H1 (cell line): ENCODE measurements at regions not wholly inside any gene's neighbourhood (a gene's known extent, or its start where the extent isn't known, plus 50 kb on each side); places are given as distances from the start of the nearest gene placed in this dataset.

Experiments used
- CTCF ChIA-PET: fragments of 300-600 bp; sonication (Branson Sonifier 250); formaldehyde crosslinking; loops from one replicate; lab custom pipeline; 2021; ENCODE audit not compliant: partially characterized antibody; lab: Charles Lee
- POLR2A ChIA-PET: fragments of 300-600 bp; sonication (Branson Sonifier 250); formaldehyde crosslinking; loops from one replicate; lab custom pipeline; 2021; ENCODE audit warnings: inconsistent platforms; ENCODE audit not compliant: partially characterized antibody; lab: Charles Lee
- DNase-seq, 2 experiments: peaks; one replicate each; pipeline versions ENCODE4 v3.0.0 to v3.0.0-alpha.2; 2010 to 2022; ENCODE audit warnings: low spot score in 2 of 2, low read depth in 1 of 2, mixed read lengths in 1 of 2
- FAIRE-seq: peaks from 2 replicates; lab custom pipeline; 2011; peaks lifted over from hg19 to GRCh38; lab: Jason Lieb, UNC
- H2AFZ ChIP-seq: 2 replicates; pipeline ENCODE4 v1.8.1; 2012; ENCODE audit warnings: low read length, inconsistent platforms
- H2AK5ac ChIP-seq: 2 replicates; pipeline ENCODE4 v1.6.1; 2013; ENCODE audit warnings: low read depth, low read length
- H2BK120ac ChIP-seq: replicated peaks from 2 replicates; pipeline ENCODE3; 2013; ENCODE audit warnings: low read depth, low read length, inconsistent platforms
- H2BK12ac ChIP-seq: 2 replicates; pipeline ENCODE4 v1.6.1; 2013; ENCODE audit warnings: low read depth, low read length
- H2BK15ac ChIP-seq: 2 replicates; pipeline ENCODE4 v1.6.1; 2013; ENCODE audit warnings: low read length
- H2BK20ac ChIP-seq: 2 replicates; pipeline ENCODE4 v1.6.1; 2013; ENCODE audit warnings: low read length
- H2BK5ac ChIP-seq: 2 replicates; pipeline ENCODE4 v1.6.1; 2013; ENCODE audit warnings: low read depth, low read length
- H3K14ac ChIP-seq: 2 replicates; pipeline ENCODE4 v1.6.1; 2013; ENCODE audit warnings: inconsistent platforms; ENCODE audit not compliant: insufficient read length
- H3K18ac ChIP-seq: 2 replicates; pipeline ENCODE4 v1.6.1; 2013; ENCODE audit warnings: low read length; ENCODE audit errors: extremely low read depth
- H3K23ac ChIP-seq: 2 replicates; pipeline ENCODE4 v1.6.1; 2013; ENCODE audit warnings: inconsistent platforms; ENCODE audit not compliant: insufficient read length
- H3K23me2 ChIP-seq: 2 replicates; pipeline ENCODE4 v1.6.1; 2013; ENCODE audit warnings: low read depth, low read length
- H3K27ac ChIP-seq: 2 replicates; pipeline ENCODE4 v1.6.1; 2011; ENCODE audit warnings: low read depth, low read length, inconsistent platforms
- H3K27me3 ChIP-seq, 4 experiments: replicated peaks in 1 of 4; 1 replicate in 1 of 4; 2 replicates in 3 of 4; pipeline versions ENCODE4 v1.6.1 to v1.8.1; 2011 to 2013; ENCODE audit warnings: low read length in 3 of 4, mild to moderate bottlenecking in 3 of 4, inconsistent platforms in 2 of 4, mixed read lengths in 2 of 4, moderate library complexity in 1 of 4; ENCODE audit not compliant: control insufficient read depth in 3 of 4, insufficient read depth in 3 of 4; ENCODE audit errors: extremely low read depth in 1 of 4
- H3K36me3 ChIP-seq, 4 experiments: 2 replicates each; pipeline versions ENCODE4 v1.6.1 to v1.8.1; 2011 to 2013; ENCODE audit warnings: mild to moderate bottlenecking in 4 of 4, low read length in 3 of 4, moderate library complexity in 2 of 4, control low read depth in 1 of 4, inconsistent platforms in 1 of 4; ENCODE audit not compliant: insufficient read depth in 4 of 4, control insufficient read depth in 2 of 4
- H3K4ac ChIP-seq: replicated peaks from 2 replicates; pipeline ENCODE3; 2013; ENCODE audit warnings: low read length, low read depth, mixed read lengths, inconsistent platforms; ENCODE audit not compliant: insufficient read length
- H3K4me1 ChIP-seq, 4 experiments: replicated peaks in 1 of 4; 1 replicate in 1 of 4; 2 replicates in 3 of 4; pipeline versions ENCODE4 v1.6.1 to v1.8.1; 2011 to 2013; ENCODE audit warnings: low read length in 3 of 4, inconsistent platforms in 2 of 4, mixed read lengths in 1 of 4; ENCODE audit not compliant: insufficient read depth in 4 of 4, control insufficient read depth in 3 of 4
- H3K4me2 ChIP-seq, 2 experiments: 2 replicates each; pipeline versions ENCODE4 v1.6.1 to v1.8.1; 2011 to 2013; ENCODE audit warnings: low read depth in 2 of 2, low read length in 2 of 2, control low read depth in 1 of 2, inconsistent platforms in 1 of 2, mild to moderate bottlenecking in 1 of 2; ENCODE audit not compliant: insufficient read depth in 1 of 2
- H3K4me3 ChIP-seq, 4 experiments: fragments of 200-600, 300-600 bp in 1 of 4; sonication (generic), shearing (Covaris generic), sonication (Bioruptor Twin) in 1 of 4; 2 replicates each; pipeline versions ENCODE4 v1.5.1 to v1.8.1; 2011 to 2016; ENCODE audit warnings: low read length in 4 of 4, low read depth in 3 of 4, control low read depth in 2 of 4, inconsistent platforms in 2 of 4, mild to moderate bottlenecking in 2 of 4, mixed read lengths in 1 of 4, moderate library complexity in 1 of 4; ENCODE audit not compliant: insufficient read depth in 2 of 4; ENCODE audit errors: extremely low read depth in 1 of 4
- H3K56ac ChIP-seq: replicated peaks from 2 replicates; pipeline ENCODE3; 2013; ENCODE audit warnings: low read depth, mild to moderate bottlenecking, mixed read lengths, low read length, inconsistent platforms; ENCODE audit not compliant: insufficient read length
- H3K79me1 ChIP-seq: 2 replicates; pipeline ENCODE4 v1.6.1; 2013; ENCODE audit warnings: low read depth, low read length, control low read depth
- H3K79me2 ChIP-seq, 2 experiments: 2 replicates each; pipeline versions ENCODE4 v1.6.1 to v1.8.1; 2012 to 2013; ENCODE audit warnings: low read length in 2 of 2, mild to moderate bottlenecking in 2 of 2, inconsistent platforms in 1 of 2; ENCODE audit not compliant: insufficient read depth in 2 of 2, control insufficient read depth in 1 of 2
- H3K9ac ChIP-seq, 4 experiments: replicated peaks in 1 of 4; 1 replicate in 1 of 4; 2 replicates in 3 of 4; pipeline versions ENCODE4 v1.6.1 to v1.8.1; 2011 to 2013; ENCODE audit warnings: low read depth in 3 of 4, low read length in 3 of 4, control low read depth in 2 of 4, mild to moderate bottlenecking in 2 of 4, moderate library complexity in 2 of 4, inconsistent platforms in 1 of 4; ENCODE audit errors: extremely low read depth in 1 of 4
- H3K9me3 ChIP-seq, 2 experiments: 2 replicates each; pipeline versions ENCODE4 v1.6.1 to v1.8.1; 2012 to 2013; ENCODE audit warnings: mild to moderate bottlenecking in 2 of 2, moderate library complexity in 2 of 2, control low read depth in 1 of 2, inconsistent platforms in 1 of 2, low read depth in 1 of 2, low read length in 1 of 2, mixed read lengths in 1 of 2; ENCODE audit not compliant: insufficient read depth in 2 of 2
- H4K20me1 ChIP-seq, 2 experiments: replicated peaks in 1 of 2; 2 replicates each; pipeline versions ENCODE3 to v1.8.1; 2011 to 2013; ENCODE audit warnings: inconsistent platforms in 2 of 2, low read length in 2 of 2, mild to moderate bottlenecking in 1 of 2; ENCODE audit not compliant: insufficient read depth in 2 of 2, control insufficient read depth in 1 of 2
- H4K5ac ChIP-seq: 2 replicates; pipeline ENCODE4 v1.6.1; 2013; ENCODE audit warnings: low read length, low read depth, mixed read lengths, inconsistent platforms; ENCODE audit not compliant: insufficient read length
- H4K8ac ChIP-seq: 2 replicates; pipeline ENCODE4 v1.8.0; 2013; ENCODE audit warnings: mild to moderate bottlenecking, moderate library complexity, low read length, inconsistent platforms; ENCODE audit not compliant: insufficient read depth; ENCODE audit errors: extremely low read depth
- H4K91ac ChIP-seq: replicated peaks from 2 replicates; pipeline ENCODE3; 2013; ENCODE audit warnings: low read length, mixed read lengths, inconsistent platforms; ENCODE audit not compliant: insufficient read length
- CBX8 ChIP-seq: fragments of 300-800, 300-1000 bp; sonication (generic); IDR thresholded peaks from 2 replicates; pipeline ENCODE4 v1.7.1; 2016; ENCODE audit warnings: low read depth, low read length, borderline replicate concordance
- EZH2 ChIP-seq: fragments of 200-600 bp; sonication (generic); IDR thresholded peaks from 2 replicates; pipeline ENCODE4 v1.7.1; 2012; ENCODE audit warnings: low read depth, mild to moderate bottlenecking, moderate library complexity, low read length, inconsistent platforms; ENCODE audit not compliant: severe bottlenecking
- RAD21 ChIP-seq, 2 experiments: IDR thresholded peaks in 1 of 2; conservative IDR thresholded peaks in 1 of 2; 2 replicates each; pipeline ENCODE4 v1.6.1; 2011; ENCODE audit warnings: low read depth in 2 of 2, low read length in 2 of 2, improper control_type of control experiment in 1 of 2, inconsistent platforms in 1 of 2, mild to moderate bottlenecking in 1 of 2, moderate library complexity in 1 of 2

GRCh38 chr1:82710091-82710490 is 909.4 kb downstream of the ADGRL2 start:
- no peak overlapping the region for H3K23ac ChIP-seq
- no peaks in the 10 kb centered on the region for H3K36me3 ChIP-seq
- no peak overlapping the region for H3K9ac ChIP-seq
- no peak overlapping the region for H4K8ac ChIP-seq
- DNase-seq (no peak), FAIRE-seq (no peak)
- no peaks in the 10 kb centered on the region for H3K9me3 ChIP-seq
- no peak overlapping the region for H2AK5ac ChIP-seq
- H3K4me1 ChIP-seq = no peaks in the 10 kb centered on the region
- H2BK12ac ChIP-seq = no peak overlapping the region
- no peak overlapping the region for H3K27ac ChIP-seq
- H2BK5ac ChIP-seq = no peak overlapping the region
- POLR2A ChIA-PET = no interaction called here
- no peak overlapping the region for H3K4ac ChIP-seq
- no peak overlapping the region for H2BK20ac ChIP-seq
- CTCF ChIA-PET = no interaction called here
- no peak overlapping the region for H4K5ac ChIP-seq
- H3K79me2 ChIP-seq = no peaks in the 10 kb centered on the region
- H3K4me3 ChIP-seq = no peak overlapping the region
- no peak overlapping the region for H4K91ac ChIP-seq
- H2BK15ac ChIP-seq = no peak overlapping the region
- H4K20me1 ChIP-seq = no peaks in the 10 kb centered on the region
- H3K27me3 ChIP-seq = no peaks in the 10 kb centered on the region
- H3K18ac ChIP-seq = no peak overlapping the region
- H3K56ac ChIP-seq = no peak overlapping the region
- H3K14ac ChIP-seq = no peak overlapping the region
- no peaks in the 10 kb centered on the region for H3K23me2 ChIP-seq
- no peak overlapping the region for H2AFZ ChIP-seq
- TF ChIP-seq CBX8 (no peak), RAD21 (IDR thresholded peaks at IDR 0.05 in 1 of 2, conservative IDR thresholded peaks at IDR 0.05 in 1 of 2; ENCODE audit: low read depth in 2 of 2, low read length in 2 of 2) (no peak), EZH2 (no peak)
- no peak overlapping the region for H2BK120ac ChIP-seq
- H3K4me2 ChIP-seq = no peak overlapping the region
- H3K79me1 ChIP-seq = no peaks in the 10 kb centered on the region
